ENCODE measurements at regions not wholly inside any gene's neighbourhood (a gene's known extent, or its start where the extent isn't known, plus 50 kb on each side); places are given as distances from the start of the nearest gene placed in this dataset.
"Not testable (repeated sequence)": the region's sequence is repeated elsewhere in the genome, so short reads cannot be mapped to it uniquely, and the experiment has no call there.

GRCh38 chr10:25755874-25756273 lies 178.2 kb upstream of the MYO3A start:
- TF ChIP-seq EZH2, CTCF, EZH2phosphoT487 (IDR thresholded peaks at IDR 0.05): not testable (repeated sequence)

Data from neural progenitor cell (in vitro differentiated cells).